ENCODE measurements at regions not wholly inside any gene's neighbourhood (a gene's known extent, or its start where the extent isn't known, plus 50 kb on each side); places are given as distances from the start of the nearest gene placed in this dataset.

DNA sequence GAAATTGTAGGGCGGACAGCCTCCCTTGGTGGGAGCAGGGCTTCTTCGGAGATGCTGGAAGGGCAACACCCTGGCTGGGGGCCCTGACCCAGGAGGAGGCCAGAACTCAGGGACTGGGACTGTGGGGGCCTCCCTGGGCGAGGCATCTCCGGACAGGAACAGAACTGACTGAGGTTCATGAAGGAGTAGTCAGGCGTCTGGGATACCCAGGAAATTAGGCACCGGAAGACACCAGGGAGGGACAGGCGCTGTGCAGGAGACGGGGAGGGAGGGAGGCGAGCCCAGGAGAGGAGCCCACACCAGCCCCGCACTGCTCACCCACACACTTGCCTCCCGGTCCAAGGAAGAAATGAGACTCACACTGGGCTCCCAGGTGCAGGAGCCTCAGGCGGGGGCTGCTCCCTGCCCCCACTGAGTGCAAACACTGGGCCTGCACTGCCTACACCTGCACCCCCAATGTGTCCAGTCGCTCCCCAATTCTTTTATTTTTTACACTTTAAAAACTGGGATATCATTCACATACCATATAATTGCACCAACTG lies 262.6 kb upstream of the SFSWAP start:
- no peaks in the 10 kb centered on the region for H3K27me3 ChIP-seq
- intact Hi-C loops (cut with DNase I): no loop called here
- no peak overlapping the region for H3K27ac ChIP-seq
- H3K4me1 ChIP-seq: no peaks in the 10 kb centered on the region
- H3K36me3 ChIP-seq: no peaks in the 10 kb centered on the region
- DNase-seq (ENCODE audit: low spot score in 2 of 2): no peak
- H3K9me3 ChIP-seq: peaks cover 0 to 7% of the 10 kb centered on the region in 2 donors
- TF ChIP-seq, protein P1, sequence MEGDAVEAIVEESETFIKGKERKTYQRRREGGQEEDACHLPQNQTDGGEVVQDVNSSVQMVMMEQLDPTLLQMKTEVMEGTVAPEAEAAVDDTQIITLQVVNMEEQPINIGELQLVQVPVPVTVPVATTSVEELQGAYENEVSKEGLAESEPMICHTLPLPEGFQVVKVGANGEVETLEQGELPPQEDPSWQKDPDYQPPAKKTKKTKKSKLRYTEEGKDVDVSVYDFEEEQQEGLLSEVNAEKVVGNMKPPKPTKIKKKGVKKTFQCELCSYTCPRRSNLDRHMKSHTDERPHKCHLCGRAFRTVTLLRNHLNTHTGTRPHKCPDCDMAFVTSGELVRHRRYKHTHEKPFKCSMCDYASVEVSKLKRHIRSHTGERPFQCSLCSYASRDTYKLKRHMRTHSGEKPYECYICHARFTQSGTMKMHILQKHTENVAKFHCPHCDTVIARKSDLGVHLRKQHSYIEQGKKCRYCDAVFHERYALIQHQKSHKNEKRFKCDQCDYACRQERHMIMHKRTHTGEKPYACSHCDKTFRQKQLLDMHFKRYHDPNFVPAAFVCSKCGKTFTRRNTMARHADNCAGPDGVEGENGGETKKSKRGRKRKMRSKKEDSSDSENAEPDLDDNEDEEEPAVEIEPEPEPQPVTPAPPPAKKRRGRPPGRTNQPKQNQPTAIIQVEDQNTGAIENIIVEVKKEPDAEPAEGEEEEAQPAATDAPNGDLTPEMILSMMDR (IDR thresholded peaks at IDR 0.05): no peak
- H3K4me3 ChIP-seq: no peak overlapping the region

GRCh38 chr12:131449027-131449426 lies 261.9 kb upstream of the SFSWAP start:
- intact Hi-C loops (cut with DNase I): no loop called here
- H3K27ac ChIP-seq: no peak overlapping the region
- H3K4me1 ChIP-seq: no peaks in the 10 kb centered on the region
- peaks cover 0 to 7% of the 10 kb centered on the region in 2 donors for H3K9me3 ChIP-seq
- H3K36me3 ChIP-seq: no peaks in the 10 kb centered on the region
- no peak overlapping the region for H3K4me3 ChIP-seq
- TF ChIP-seq, protein P1 (IDR thresholded peaks at IDR 0.05): no peak
- DNase-seq (ENCODE audit: low spot score in 2 of 2): no peak
- H3K27me3 ChIP-seq: no peaks in the 10 kb centered on the region

- TF ChIP-seq, protein P1 (IDR thresholded peaks at IDR 0.05): no peak
- no peaks in the 10 kb centered on the region for H3K36me3 ChIP-seq
- intact Hi-C loops (cut with DNase I): no loop called here
- H3K27me3 ChIP-seq: no peaks in the 10 kb centered on the region
- H3K4me3 ChIP-seq: no peak overlapping the region
- H3K27ac ChIP-seq: no peak overlapping the region
- peaks cover 0 to 7% of the 10 kb centered on the region in 2 donors for H3K9me3 ChIP-seq
- peak in 1 of 2 donors; percentile 30 for DNase-seq (ENCODE audit: low spot score in 2 of 2)
- no peaks in the 10 kb centered on the region for H3K4me1 ChIP-seq
Measured at GRCh38 chr12:131452444-131452860, 258.4 kb upstream of the SFSWAP start.

GRCh38 chr12:131454418-131455217 lies 256.3 kb upstream of the SFSWAP start:
- no peak overlapping the region for H3K4me3 ChIP-seq
- peaks cover 0 to 4% of the 10 kb centered on the region in 2 donors for H3K9me3 ChIP-seq
- TF ChIP-seq, protein P1 (IDR thresholded peaks at IDR 0.05): peak in 1 of 3 experiments; percentile 21
- DNase-seq (ENCODE audit: low spot score in 2 of 2): peak in 1 of 2 donors; percentile 44
- intact Hi-C loops (cut with DNase I): no loop called here
- H3K27me3 ChIP-seq: no peaks in the 10 kb centered on the region
- H3K27ac ChIP-seq: no peak overlapping the region
- H3K36me3 ChIP-seq: no peaks in the 10 kb centered on the region
- no peaks in the 10 kb centered on the region for H3K4me1 ChIP-seq

DNA sequence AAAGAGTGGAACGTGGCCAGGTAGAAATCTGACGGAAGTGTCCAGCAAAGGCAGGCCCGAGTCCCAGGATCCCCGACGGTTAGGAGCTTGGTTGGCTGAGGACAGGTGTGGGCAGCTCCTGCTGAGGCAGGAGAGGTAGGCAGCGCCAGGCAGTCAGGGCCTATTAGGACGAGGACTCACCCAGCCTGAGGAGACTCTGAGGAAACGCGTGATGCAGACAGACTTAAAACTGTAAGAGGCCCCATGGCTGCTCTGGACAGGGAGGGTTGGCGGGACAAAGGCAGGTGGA lies 255.7 kb upstream of the SFSWAP start:
- H3K4me3 ChIP-seq: no peak overlapping the region
- no peaks in the 10 kb centered on the region for H3K4me1 ChIP-seq
- H3K9me3 ChIP-seq: peaks cover 0 to 4% of the 10 kb centered on the region in 2 donors
- TF ChIP-seq, protein P1 (IDR thresholded peaks at IDR 0.05): no peak
- no peaks in the 10 kb centered on the region for H3K36me3 ChIP-seq
- H3K27me3 ChIP-seq: no peaks in the 10 kb centered on the region
- no peak overlapping the region for H3K27ac ChIP-seq
- intact Hi-C loops (cut with DNase I): no loop called here
- DNase-seq (ENCODE audit: low spot score in 2 of 2): no peak

Data from ascending aorta (tissue), 2 donors.